ENCODE measurements at regions not wholly inside any gene's neighbourhood (a gene's known extent, or its start where the extent isn't known, plus 50 kb on each side); places are given as distances from the start of the nearest gene placed in this dataset.

- CTCF ChIA-PET: interaction anchor here (0.6 to 1.5 kb wide), 4 partner anchors 14 to 158 kb away, joined by 3 read pairs; no protein-coding TSS in a partner anchor
- POLR2A ChIA-PET: no interaction called here
- TF ChIP-seq CTCF (IDR thresholded peaks at IDR 0.05; ENCODE audit: control extremely low read depth, extremely low read depth, low read depth, missing control alignments): no peak
- DNase-seq (ENCODE audit: extremely low spot score): no peak
Measured at GRCh38 chr6:74939721-74940620, 265.9 kb downstream of the COL12A1 start.

GRCh38 chr6:74939151-74939708 lies 266.6 kb downstream of the COL12A1 start:
- ChIA-PET POLR2A (no interaction called here), CTCF (interaction anchor here (0.6 to 1.5 kb wide), 3 partner anchors 14 to 159 kb away, joined by 3 read pairs; no protein-coding TSS in a partner anchor)
- no peak for TF ChIP-seq CTCF (IDR thresholded peaks at IDR 0.05; ENCODE audit: control extremely low read depth, extremely low read depth, low read depth, missing control alignments)
- DNase-seq (ENCODE audit: extremely low spot score): no peak

- TF ChIP-seq CTCF (IDR thresholded peaks at IDR 0.05; ENCODE audit: control extremely low read depth, extremely low read depth, low read depth, missing control alignments): no peak
- DNase-seq (ENCODE audit: extremely low spot score): no peak
- ChIA-PET CTCF (interaction anchor here (1.3 kb wide), 1 partner anchor 48 kb away, joined by 3 read pairs; no protein-coding TSS in a partner anchor), POLR2A (no interaction called here)
Measured at GRCh38 chr6:74937936-74938335, 267.9 kb downstream of the COL12A1 start.

GRCh38 chr6:74936886-74937285 lies 269.0 kb downstream of the COL12A1 start:
- CTCF ChIA-PET: interaction anchor here (1.0 kb wide), 1 partner anchor 18 kb away, joined by 3 read pairs; no protein-coding TSS in a partner anchor
- TF ChIP-seq CTCF (IDR thresholded peaks at IDR 0.05; ENCODE audit: control extremely low read depth, extremely low read depth, low read depth, missing control alignments): no peak
- no peak for DNase-seq (ENCODE audit: extremely low spot score)
- POLR2A ChIA-PET: no interaction called here

- DNase-seq (ENCODE audit: extremely low spot score): no peak
- CTCF ChIA-PET: no interaction called here
- no peak for TF ChIP-seq CTCF (IDR thresholded peaks at IDR 0.05; ENCODE audit: control extremely low read depth, extremely low read depth, low read depth, missing control alignments)
- POLR2A ChIA-PET: no interaction called here
Measured at GRCh38 chr6:74932232-74932888, 273.5 kb downstream of the COL12A1 start.

- CTCF ChIA-PET: no interaction called here
- TF ChIP-seq CTCF (IDR thresholded peaks at IDR 0.05; ENCODE audit: control extremely low read depth, extremely low read depth, low read depth, missing control alignments): no peak
- DNase-seq (ENCODE audit: extremely low spot score): no peak
- POLR2A ChIA-PET: no interaction called here
Measured at GRCh38 chr6:74931558-74931957, 274.3 kb downstream of the COL12A1 start.

Data from GM10248 (cell line).